B cell (primary cell): ENCODE measurements at regions not wholly inside any gene's neighbourhood (a gene's known extent, or its start where the extent isn't known, plus 50 kb on each side); places are given as distances from the start of the nearest gene placed in this dataset.

Experiments
- ATAC-seq: fragments of 200-7000 bp; cut with Tn5 transposase; one replicate; pipeline ENCODE4 v1.10.0; 2021; ENCODE audit warnings: low read depth, mild to moderate bottlenecking, moderate number of reproducible peaks, moderate library complexity
- CTCF ChIA-PET: fragments of 350-600 bp; sonication (Branson Sonifier 250); formaldehyde crosslinking; loops from one replicate; lab custom pipeline; 2021; ENCODE audit warnings: antibody characterized with exemption, inconsistent platforms; lab: Charles Lee
- POLR2A ChIA-PET: fragments of 350-600 bp; sonication (Branson Sonifier 250); formaldehyde crosslinking; loops from one replicate; lab custom pipeline; 2021; ENCODE audit warnings: antibody characterized with exemption; lab: Charles Lee
- DNase-seq: peaks from one replicate; pipeline ENCODE4 v3.0.0; 2013
- H2AFZ ChIP-seq: 2 replicates; pipeline ENCODE4 v1.6.1; 2012; ENCODE audit warnings: mild to moderate bottlenecking, low read depth, low read length; ENCODE audit not compliant: insufficient read depth, poor library complexity, severe bottlenecking
- H3K27ac ChIP-seq, 2 donors: 1 replicate in 1 of 2; 2 replicates in 1 of 2; pipeline ENCODE4 v1.5.1; 2012 to 2013; ENCODE audit warnings: low read length in 2 of 2, mild to moderate bottlenecking in 2 of 2, moderate library complexity in 1 of 2
- H3K27me3 ChIP-seq, 4 experiments: fragments of 200-600 bp in 1 of 4; sonication (generic) in 1 of 4; replicated peaks in 1 of 4; 1 replicate in 2 of 4; 2 replicates in 2 of 4; pipeline versions ENCODE4 v1.6.1 to v1.7.0; 2013 to 2016; ENCODE audit warnings: low read length in 3 of 4, mild to moderate bottlenecking in 2 of 4, mixed read lengths in 1 of 4, moderate library complexity in 1 of 4; ENCODE audit not compliant: insufficient read depth in 4 of 4, control insufficient read depth in 3 of 4; ENCODE audit errors: control extremely low read depth in 1 of 4
- H3K36me3 ChIP-seq, 2 experiments: replicated peaks in 1 of 2; 1 replicate in 1 of 2; 2 replicates in 1 of 2; pipeline versions ENCODE4 v1.6.1 to v1.7.1; 2013; ENCODE audit warnings: low read length in 1 of 2; ENCODE audit not compliant: insufficient read depth in 2 of 2, control insufficient read depth in 1 of 2; ENCODE audit errors: control extremely low read depth in 1 of 2, extremely low read depth in 1 of 2
- H3K4me1 ChIP-seq, 2 donors: fragments of 200-600 bp in 1 of 2; sonication (generic) in 1 of 2; 1 replicate in 1 of 2; 2 replicates in 1 of 2; pipeline versions ENCODE4 v1.5.1 to v1.6.1; 2013 to 2017; ENCODE audit warnings: low read length in 2 of 2; ENCODE audit not compliant: control insufficient read depth in 2 of 2, insufficient read depth in 2 of 2
- H3K4me2 ChIP-seq: replicated peaks from 2 replicates; pipeline ENCODE3; 2012; ENCODE audit warnings: mild to moderate bottlenecking, low read depth, low read length; ENCODE audit not compliant: poor library complexity, severe bottlenecking
- H3K4me3 ChIP-seq, 5 experiments: fragments of 200-600 bp in 1 of 5; sonication (generic) in 1 of 5; 1 replicate in 3 of 5; 2 replicates in 2 of 5; pipeline versions ENCODE4 v1.5.1 to v1.7.0; 2011 to 2016; ENCODE audit warnings: low read length in 4 of 5, mild to moderate bottlenecking in 4 of 5, low read depth in 2 of 5, control low read depth in 1 of 5, moderate library complexity in 1 of 5; ENCODE audit not compliant: insufficient read depth in 1 of 5; ENCODE audit errors: control extremely low read depth in 1 of 5, extremely low read depth in 1 of 5
- H3K79me2 ChIP-seq: fragments of 200-600 bp; sonication (generic); one replicate; pipeline ENCODE4 v1.6.0; 2016; ENCODE audit warnings: low read length; ENCODE audit not compliant: control insufficient read depth, insufficient read depth
- H3K9ac ChIP-seq: fragments of 200-600 bp; sonication (generic); 2 replicates; pipeline ENCODE4 v1.6.1; 2017; ENCODE audit warnings: mild to moderate bottlenecking, low read length, moderate library complexity
- H3K9me3 ChIP-seq, 3 donors: one replicate each; pipeline versions ENCODE4 v1.6.1 to v1.7.1; 2013; ENCODE audit warnings: low read length in 2 of 3; ENCODE audit not compliant: control insufficient read depth in 2 of 3, insufficient read depth in 1 of 3; ENCODE audit errors: control extremely low read depth in 1 of 3
- H4K20me1 ChIP-seq: 2 replicates; pipeline ENCODE4 v1.6.0; 2012; ENCODE audit warnings: mild to moderate bottlenecking, low read length; ENCODE audit not compliant: insufficient read depth, control insufficient read depth, poor library complexity, severe bottlenecking
- H3K27ac Mint-ChIP-seq: one replicate; pipeline ENCODE4 v1.8.0; 2021; ENCODE audit warnings: mixed read lengths
- H3K27me3 Mint-ChIP-seq: one replicate; pipeline ENCODE4 v1.8.0; 2021; ENCODE audit warnings: mixed read lengths
- H3K4me1 Mint-ChIP-seq: one replicate; pipeline ENCODE4 v1.8.0; 2021; ENCODE audit warnings: mixed read lengths
- H3K4me3 Mint-ChIP-seq: one replicate; pipeline ENCODE4 v1.8.0; 2021; ENCODE audit warnings: mixed read lengths
- H3K9me3 Mint-ChIP-seq: one replicate; pipeline ENCODE4 v1.8.0; 2022; ENCODE audit warnings: mixed read lengths; ENCODE audit not compliant: insufficient read depth
- CTCF ChIP-seq: fragments of 200-600 bp; IDR thresholded peaks from one replicate; pipeline ENCODE4 v1.8.0; 2022; ENCODE audit warnings: antibody characterized with exemption, mild to moderate bottlenecking
- EZH2 ChIP-seq: IDR thresholded peaks from 2 replicates; pipeline ENCODE4 v1.6.1; 2012; ENCODE audit warnings: borderline replicate concordance, low read depth, mild to moderate bottlenecking, moderate library complexity, low read length; ENCODE audit not compliant: insufficient read depth, poor library complexity, severe bottlenecking
- WGBS: methylation state at CpG from one replicate; pipeline ENCODE4 v1.1.5; 2013; ENCODE audit warnings: missing lambda C conversion rate; ENCODE audit not compliant: insufficient coverage; 5-methylcytosine and 5-hydroxymethylcytosine counted together
- intact Hi-C: fragments of 100-400 bp; cut with micrococcal nuclease; formaldehyde crosslinking; loops from one replicate; pipeline ENCODE4 v1.10.0; 2022

GRCh38 chr2:228875152-228875900, 395.8 kb downstream of the PID1 start:
- WGBS: no CpG with 5 or more reads among the region's 5 CpGs
- no peak overlapping the region for H2AFZ ChIP-seq
- no peaks in the 10 kb centered on the region for H4K20me1 ChIP-seq
- H3K9ac ChIP-seq: no peak overlapping the region
- H3K4me1 ChIP-seq: no peaks in the 10 kb centered on the region
- H3K27ac Mint-ChIP-seq: no peak overlapping the region
- H3K4me1 Mint-ChIP-seq: no peaks in the 10 kb centered on the region
- no peaks in the 10 kb centered on the region for H3K27me3 Mint-ChIP-seq
- H3K27me3 ChIP-seq: no peaks in the 10 kb centered on the region
- ATAC-seq (no peak), DNase-seq (no peak)
- H3K36me3 ChIP-seq: no peaks in the 10 kb centered on the region
- H3K27ac ChIP-seq: no peak overlapping the region
- no peaks in the 10 kb centered on the region for H3K9me3 ChIP-seq
- ChIA-PET POLR2A (no interaction called here), CTCF (no interaction called here)
- no peaks in the 10 kb centered on the region for H3K79me2 ChIP-seq
- no peak for TF ChIP-seq EZH2
- no peak for TF ChIP-seq CTCF
- H3K4me3 ChIP-seq: no peak overlapping the region
- peaks cover 7% of the 10 kb centered on the region for H3K9me3 Mint-ChIP-seq
- no peak overlapping the region for H3K4me2 ChIP-seq
- intact Hi-C loops: no loop called here
- no peak overlapping the region for H3K4me3 Mint-ChIP-seq

GRCh38 chr2:228871012-228871411, 400.1 kb downstream of the PID1 start:
- no peaks in the 10 kb centered on the region for H3K79me2 ChIP-seq
- CTCF ChIA-PET: no interaction called here
- H3K27ac ChIP-seq: no peak overlapping the region
- Mint-ChIP-seq H3K9me3 (peaks cover 10% of the 10 kb centered on the region), H3K27me3 (no peaks in the 10 kb centered on the region), H3K4me3 (no peak overlapping the region), H3K27ac (no peak overlapping the region), H3K4me1 (no peaks in the 10 kb centered on the region)
- H2AFZ ChIP-seq: no peak overlapping the region
- DNase-seq (no peak), ATAC-seq (no peak)
- POLR2A ChIA-PET: no interaction called here
- H3K9ac ChIP-seq: no peak overlapping the region
- H3K9me3 ChIP-seq: peaks cover 0 to 10% (median 0%) of the 10 kb centered on the region in 3 donors
- H3K4me2 ChIP-seq: no peak overlapping the region
- no peak for TF ChIP-seq EZH2
- no peak for TF ChIP-seq CTCF
- no peaks in the 10 kb centered on the region for H4K20me1 ChIP-seq
- no peaks in the 10 kb centered on the region for H3K4me1 ChIP-seq
- no peak overlapping the region for H3K4me3 ChIP-seq
- no peaks in the 10 kb centered on the region for H3K36me3 ChIP-seq
- intact Hi-C loops: no loop called here
- 57% methylated on average over 1 of the region's 4 CpGs for WGBS
- H3K27me3 ChIP-seq: no peaks in the 10 kb centered on the region
